RWPE1 (cell line): ENCODE measurements at regions not wholly inside any gene's neighbourhood (a gene's known extent, or its start where the extent isn't known, plus 50 kb on each side); places are given as distances from the start of the nearest gene placed in this dataset.

Source experiments
- CTCF ChIA-PET: fragments of 350-600 bp; sonication (Branson Sonifier 250); formaldehyde crosslinking; extraction: SDS; loops from one replicate; lab custom pipeline; 2021; lab: Yijun Ruan, JAX
- POLR2A ChIA-PET: fragments of 400-600 bp; formaldehyde crosslinking; extraction: SDS; loops from one replicate; lab custom pipeline; 2020; ENCODE audit warnings: antibody characterized with exemption; ENCODE audit not compliant: low non-redundant PET; lab: Yijun Ruan, JAX
- DNase-seq: peaks from one replicate; pipeline ENCODE4 v3.0.0; 2012; ENCODE audit warnings: low spot score
- H3K27ac ChIP-seq: fragments of 450-650 bp; 2 replicates; pipeline ENCODE4 v1.5.1; 2017
- CTCF ChIP-seq: fragments of 450-650 bp; conservative IDR thresholded peaks from 2 replicates; pipeline ENCODE4 v1.5.1; 2017; ENCODE audit warnings: low read depth, mild to moderate bottlenecking

GRCh38 chr1:234866007-234866866, 256.3 kb upstream of the IRF2BP2 start:
- TF ChIP-seq CTCF, result no peak
- ChIA-PET POLR2A (no interaction called here), CTCF (no interaction called here)
- peak overlapping the region; percentile 11; the same call in 1 of the 2 replicates for H3K27ac ChIP-seq
- DNase-seq, result peak; percentile 91

GRCh38 chr1:234865171-234866006, 255.4 kb upstream of the IRF2BP2 start:
- DNase-seq, result no peak
- TF ChIP-seq CTCF, result no peak
- ChIA-PET CTCF (no interaction called here), POLR2A (no interaction called here)
- H3K27ac ChIP-seq, result no peak overlapping the region

GRCh38 chr1:234864116-234864515, 254.1 kb upstream of the IRF2BP2 start:
- DNase-seq, result no peak
- ChIA-PET POLR2A (no interaction called here), CTCF (no interaction called here)
- peak overlapping the region; percentile 68; the same call in 1 of the 2 replicates for H3K27ac ChIP-seq
- no peak for TF ChIP-seq CTCF

GRCh38 chr1:234863551-234863971, 253.6 kb upstream of the IRF2BP2 start:
- POLR2A ChIA-PET, result no interaction called here
- no peak for TF ChIP-seq CTCF
- DNase-seq, result peak; percentile 33
- CTCF ChIA-PET, result no interaction called here
- H3K27ac ChIP-seq, result peak overlapping the region; percentile 68

- ChIA-PET POLR2A (no interaction called here), CTCF (no interaction called here)
- DNase-seq, result no peak
- H3K27ac ChIP-seq, result peak overlapping the region; percentile 68
- no peak for TF ChIP-seq CTCF
These were observed 253.1 kb upstream of the IRF2BP2 start for GRCh38 chr1:234862944-234863515.

- ChIA-PET POLR2A (no interaction called here), CTCF (no interaction called here)
- no peak for DNase-seq
- TF ChIP-seq CTCF, result no peak
- H3K27ac ChIP-seq, result peak overlapping the region; percentile 68
These were observed 252.5 kb upstream of the IRF2BP2 start for GRCh38 chr1:234862360-234862943.
